Fibroblast of skin of abdomen (primary cell): ENCODE measurements at regions not wholly inside any gene's neighbourhood (a gene's known extent, or its start where the extent isn't known, plus 50 kb on each side); places are given as distances from the start of the nearest gene placed in this dataset.

Experiments
- DNase-seq: peaks from one replicate; pipeline ENCODE4 v3.0.0-alpha.2; 2013

DNA sequence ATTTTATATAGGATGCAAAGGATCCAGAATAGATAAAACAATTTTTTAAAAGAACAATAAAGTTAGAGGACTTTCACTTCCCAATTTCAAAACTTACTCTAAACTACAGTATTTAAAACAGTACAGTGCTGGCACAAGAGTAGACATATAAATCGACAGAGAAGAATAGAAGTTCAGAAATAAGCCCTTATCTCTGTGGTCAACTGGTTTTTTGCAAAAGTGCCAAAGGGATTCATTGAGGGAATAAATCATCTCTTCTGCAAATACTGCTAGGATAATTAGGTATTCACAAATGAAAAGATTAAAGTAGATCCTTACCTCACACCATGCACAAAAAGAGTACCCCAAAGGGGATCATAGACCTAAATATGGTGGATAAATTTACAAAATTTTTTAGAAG, 431.0 kb upstream of the HTR2A start:
- DNase-seq, result no peak

DNA sequence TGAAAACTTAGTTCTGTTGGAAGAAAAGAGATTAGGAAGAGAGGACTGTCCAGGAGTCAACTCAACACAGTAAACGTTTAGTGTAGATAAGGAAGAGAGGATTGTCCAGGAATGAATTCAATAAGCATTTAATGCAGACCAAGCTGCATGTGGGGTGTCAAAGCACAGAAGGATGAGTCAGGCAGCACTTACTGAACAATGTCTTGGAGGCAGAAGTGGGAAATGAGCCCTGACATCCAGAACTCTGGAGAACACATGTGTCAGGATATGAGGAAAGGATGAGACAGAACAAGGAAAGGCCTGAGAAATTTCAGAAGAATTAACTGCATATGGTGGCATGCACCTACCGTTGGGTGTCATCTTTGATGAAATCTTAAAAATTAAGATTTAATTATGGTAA, 429.2 kb upstream of the HTR2A start:
- DNase-seq, result peak; percentile 83

DNA sequence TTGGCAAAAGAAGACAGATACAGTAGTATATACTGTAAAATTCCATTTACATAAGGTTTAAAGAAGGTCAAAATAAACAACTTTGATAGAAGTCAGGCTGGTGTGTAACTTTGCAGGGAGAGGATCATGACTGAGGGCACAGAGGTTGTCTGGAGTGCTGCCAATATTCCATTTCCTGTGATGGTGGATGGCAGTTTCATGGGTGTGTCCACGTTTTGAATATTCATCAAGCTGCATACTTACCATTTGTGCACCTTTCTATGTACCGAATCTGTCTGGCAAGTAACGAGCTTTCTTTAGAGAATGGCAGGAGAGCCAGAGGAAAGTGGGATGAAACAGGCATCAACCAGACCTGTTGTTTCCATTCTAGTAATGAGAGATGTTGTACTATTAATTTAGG, 420.5 kb upstream of the HTR2A start:
- no peak for DNase-seq

- no peak for DNase-seq
Observed at GRCh38 chr13:47310401-47310800, 413.5 kb upstream of the HTR2A start.

GRCh38 chr13:47306991-47307390, 410.1 kb upstream of the HTR2A start:
- no peak for DNase-seq

GRCh38 chr13:47303626-47304025, 406.8 kb upstream of the HTR2A start:
- no peak for DNase-seq

- DNase-seq, result peak; percentile 28
Observed at GRCh38 chr13:47299304-47299703, 402.5 kb upstream of the HTR2A start.

DNA sequence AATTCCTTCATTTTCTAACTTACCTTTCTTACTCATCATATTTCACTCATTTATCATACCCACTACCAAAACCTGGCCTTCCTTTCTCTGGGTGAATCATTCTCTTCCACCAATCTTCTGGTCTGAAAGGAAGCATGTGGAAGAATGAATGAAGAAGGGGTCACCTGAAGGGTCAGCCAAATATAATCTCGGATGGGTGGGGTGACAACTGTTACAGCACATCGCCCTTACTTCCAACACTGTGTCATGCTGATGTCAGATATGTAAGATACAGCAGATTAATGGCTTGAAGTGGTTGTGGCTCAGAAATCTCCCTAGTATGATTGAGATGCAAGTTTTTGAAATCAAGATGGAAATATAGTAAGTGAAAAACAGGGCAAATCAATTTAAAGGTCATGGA, 401.7 kb upstream of the HTR2A start:
- no peak for DNase-seq

- DNase-seq, result no peak
Observed at GRCh38 chr13:47294691-47295090, 397.8 kb upstream of the HTR2A start.

- no peak for DNase-seq
Observed at GRCh38 chr13:47291107-47291656, 394.3 kb upstream of the HTR2A start.

DNA sequence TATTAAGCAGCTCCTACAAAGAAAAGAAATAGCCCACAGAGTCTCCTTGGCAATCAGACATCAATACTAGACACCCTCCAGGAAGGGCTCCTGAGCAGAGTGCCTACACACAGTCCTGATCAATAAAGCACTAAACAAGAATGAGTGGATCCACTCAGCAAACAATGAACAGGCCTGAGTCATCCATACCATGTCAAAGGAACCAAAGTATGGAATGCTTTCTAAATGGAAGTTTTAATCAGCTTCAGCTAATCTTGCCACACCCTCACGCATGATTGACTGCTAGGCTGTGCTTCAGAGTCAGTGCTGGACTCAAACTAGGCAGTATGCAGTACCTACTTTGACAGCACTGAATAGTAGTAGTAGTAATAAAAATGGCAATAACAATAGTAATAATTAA, 392.7 kb upstream of the HTR2A start:
- DNase-seq, result peak; percentile 28

GRCh38 chr13:47288546-47288945, 391.7 kb upstream of the HTR2A start:
- DNase-seq, result peak; percentile 47

DNA sequence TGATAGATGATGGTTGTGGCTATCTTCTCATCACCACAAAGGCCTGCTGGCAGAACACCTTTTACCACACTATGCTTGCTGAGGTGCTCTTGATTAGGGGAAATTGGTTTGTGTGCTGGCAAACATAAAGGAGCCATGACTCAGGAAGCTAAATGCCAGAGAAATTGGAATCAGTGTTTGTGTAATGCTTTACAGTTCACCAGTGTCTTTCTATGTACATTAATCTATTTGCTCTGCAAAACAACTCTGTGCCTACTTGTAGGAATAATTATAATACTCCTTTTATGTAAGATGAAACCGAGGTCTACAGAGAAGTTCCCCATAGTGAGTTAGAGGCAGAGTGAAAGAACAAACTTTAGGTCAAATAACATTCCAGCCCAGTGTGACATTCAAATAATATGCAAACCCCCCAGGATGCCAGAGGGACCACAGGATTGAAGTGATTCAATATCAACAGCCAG, 390.5 kb upstream of the HTR2A start:
- DNase-seq, result peak; percentile 89

DNA sequence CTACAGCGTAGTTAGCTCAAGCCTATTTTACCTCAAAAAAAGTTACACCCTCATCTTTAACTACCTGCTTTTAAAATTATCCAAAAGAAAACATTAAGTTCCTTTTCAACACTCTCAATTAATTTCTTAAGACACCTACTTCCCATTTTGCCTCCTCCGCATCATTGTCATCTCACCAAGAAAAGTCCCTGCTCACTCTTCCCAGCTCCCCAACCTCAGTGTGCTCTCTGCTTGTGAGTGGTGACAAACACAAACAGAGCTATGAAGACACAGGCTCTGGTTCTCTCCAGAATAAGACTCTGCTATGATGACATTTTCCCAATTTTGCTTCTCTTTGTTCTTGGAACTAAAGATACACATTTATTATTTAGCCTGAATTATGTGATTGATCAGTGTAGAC, 385.1 kb upstream of the HTR2A start:
- DNase-seq, result no peak

GRCh38 chr13:47279920-47280319, 383.1 kb upstream of the HTR2A start:
- DNase-seq, result no peak

DNA sequence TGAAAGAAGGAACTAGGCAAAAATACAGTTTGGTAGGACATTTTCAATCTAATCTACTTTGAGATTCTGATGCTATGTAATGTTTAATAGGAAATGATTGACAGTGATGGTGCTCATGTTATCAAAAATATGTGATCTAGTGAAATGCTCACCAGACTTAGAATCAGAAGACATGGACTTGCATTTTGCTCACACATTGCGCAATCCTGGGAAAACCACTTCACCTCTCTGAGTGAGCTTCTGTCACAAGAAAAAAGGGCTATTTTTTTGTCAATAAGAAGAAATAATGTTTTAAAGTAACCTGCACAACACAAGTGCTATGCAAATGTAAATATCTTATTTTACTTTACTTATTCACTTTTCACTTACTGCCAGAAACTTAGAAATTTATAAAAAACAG, 380.9 kb upstream of the HTR2A start:
- DNase-seq, result no peak

GRCh38 chr13:47268270-47268669, 371.4 kb upstream of the HTR2A start:
- no peak for DNase-seq

DNA sequence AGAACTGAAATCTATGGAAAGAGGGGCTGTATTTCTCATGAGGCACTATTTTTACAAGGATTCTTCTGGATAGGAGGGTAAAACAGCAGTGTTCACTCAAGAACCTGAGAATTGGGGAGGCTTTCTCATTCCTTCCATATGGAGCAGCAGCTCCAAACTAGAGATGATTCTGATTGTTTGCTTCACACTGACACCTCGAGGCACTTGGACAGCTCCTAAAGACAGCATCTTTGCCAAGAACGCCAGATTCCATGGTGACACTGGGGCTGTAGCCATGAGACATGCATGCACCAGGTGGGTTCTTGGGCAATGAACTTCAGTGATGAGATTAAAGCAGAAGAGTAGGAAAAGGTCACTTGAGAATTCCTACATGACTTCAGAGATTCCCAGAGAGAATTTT, 361.5 kb upstream of the HTR2A start:
- DNase-seq, result no peak

DNA sequence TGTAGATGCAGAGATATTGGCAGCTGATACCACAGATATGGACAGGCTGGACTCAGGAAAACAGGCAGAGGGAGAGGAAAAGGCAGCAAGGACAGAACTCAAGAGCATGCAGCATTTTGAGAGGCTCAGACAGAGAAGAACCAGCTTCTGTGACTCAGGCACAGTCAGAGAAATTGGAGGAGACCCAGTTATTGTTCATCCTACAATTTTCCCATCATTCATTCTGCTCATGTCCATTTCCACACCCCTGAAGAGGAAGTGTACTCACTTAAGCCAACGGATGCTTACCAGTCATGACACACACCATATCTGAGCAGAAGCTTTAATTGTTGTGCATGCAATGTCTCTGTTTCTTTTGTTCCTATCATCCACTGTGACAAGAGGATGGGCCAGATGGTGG, 359.8 kb upstream of the HTR2A start:
- peak; percentile 81 for DNase-seq

DNA sequence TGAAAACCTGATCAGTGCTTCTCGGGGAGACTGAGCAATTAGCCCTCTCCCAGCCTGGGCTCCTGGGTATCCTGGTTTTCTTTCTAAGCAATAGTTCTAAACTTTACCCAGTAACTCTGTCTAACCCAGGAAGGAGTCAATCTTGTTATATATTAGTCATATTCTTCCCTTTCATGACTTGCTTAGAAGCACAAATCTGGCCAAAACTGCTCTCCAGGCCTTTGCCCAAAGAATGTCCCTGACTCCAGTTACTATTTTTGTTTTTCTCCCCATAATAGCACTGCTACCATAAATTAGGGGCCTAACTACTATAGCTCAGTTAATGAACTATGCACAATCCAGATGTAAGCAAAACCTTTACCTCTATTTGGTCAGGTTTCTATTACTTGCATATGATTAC, 355.8 kb upstream of the HTR2A start:
- peak; percentile 23 for DNase-seq

GRCh38 chr13:47251771-47252170, 354.9 kb upstream of the HTR2A start:
- peak; percentile 49 for DNase-seq

DNA sequence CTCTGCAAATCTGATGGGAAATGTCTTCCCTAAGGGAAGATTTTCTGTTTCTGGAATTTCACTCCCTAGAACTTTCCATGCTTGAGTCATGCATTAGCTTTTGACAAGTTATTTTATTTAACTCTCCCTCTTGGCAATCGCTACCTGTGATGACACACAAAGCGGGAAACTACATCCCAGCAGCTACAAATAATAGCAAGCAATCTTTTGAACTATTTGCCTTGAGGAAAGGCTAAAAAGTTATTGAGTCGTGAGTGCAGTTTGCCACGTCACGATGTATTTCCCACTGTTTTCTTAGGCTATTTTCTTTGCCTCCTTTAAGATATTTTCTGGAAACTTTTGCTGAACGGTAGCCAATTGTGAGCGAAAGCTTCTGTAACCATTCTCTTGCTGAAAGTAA, 353.3 kb upstream of the HTR2A start:
- peak; percentile 72 for DNase-seq

GRCh38 chr13:47249266-47249665, 352.4 kb upstream of the HTR2A start:
- DNase-seq, result peak; percentile 32

GRCh38 chr13:47241446-47241845, 344.6 kb upstream of the HTR2A start:
- DNase-seq, result no peak

DNA sequence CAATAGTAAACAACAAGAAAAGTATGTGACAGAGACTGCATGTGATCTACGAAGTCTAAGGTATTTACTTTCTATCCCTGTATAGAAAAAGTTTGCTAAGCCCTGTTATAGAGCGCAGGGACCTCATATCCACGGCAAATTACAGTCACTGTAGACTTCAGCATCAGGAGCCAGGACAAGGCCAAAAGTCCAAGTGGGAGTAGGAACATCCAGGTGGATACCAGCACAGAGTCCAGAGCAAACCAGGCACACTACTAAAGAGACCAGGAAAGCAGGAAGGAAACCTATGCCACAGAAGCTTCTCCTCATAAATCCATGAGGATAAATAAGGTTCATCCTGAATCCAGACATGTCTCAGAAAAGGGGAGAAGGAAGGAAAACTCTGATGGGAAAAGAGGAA, 342.2 kb upstream of the HTR2A start:
- no peak for DNase-seq
